22Rv1 (cell line): ENCODE measurements at regions not wholly inside any gene's neighbourhood (a gene's known extent, or its start where the extent isn't known, plus 50 kb on each side); places are given as distances from the start of the nearest gene placed in this dataset.
A peak's percentile ranks its signal among the peaks of the same experiment; 100 is the strongest.

Experiments
- H3K27ac ChIP-seq: fragments of 450-650 bp; 2 replicates; pipeline ENCODE4 v1.5.1; 2017
- CTCF ChIP-seq: fragments of 450-650 bp; IDR thresholded peaks from 2 replicates; pipeline ENCODE4 v1.5.1; 2017; ENCODE audit warnings: mild to moderate bottlenecking
- ZFX ChIP-seq: fragments of 450-650 bp; IDR thresholded peaks from 2 replicates; pipeline ENCODE4 v1.6.1; 2017; ENCODE audit warnings: antibody characterized with exemption, borderline replicate concordance

DNA sequence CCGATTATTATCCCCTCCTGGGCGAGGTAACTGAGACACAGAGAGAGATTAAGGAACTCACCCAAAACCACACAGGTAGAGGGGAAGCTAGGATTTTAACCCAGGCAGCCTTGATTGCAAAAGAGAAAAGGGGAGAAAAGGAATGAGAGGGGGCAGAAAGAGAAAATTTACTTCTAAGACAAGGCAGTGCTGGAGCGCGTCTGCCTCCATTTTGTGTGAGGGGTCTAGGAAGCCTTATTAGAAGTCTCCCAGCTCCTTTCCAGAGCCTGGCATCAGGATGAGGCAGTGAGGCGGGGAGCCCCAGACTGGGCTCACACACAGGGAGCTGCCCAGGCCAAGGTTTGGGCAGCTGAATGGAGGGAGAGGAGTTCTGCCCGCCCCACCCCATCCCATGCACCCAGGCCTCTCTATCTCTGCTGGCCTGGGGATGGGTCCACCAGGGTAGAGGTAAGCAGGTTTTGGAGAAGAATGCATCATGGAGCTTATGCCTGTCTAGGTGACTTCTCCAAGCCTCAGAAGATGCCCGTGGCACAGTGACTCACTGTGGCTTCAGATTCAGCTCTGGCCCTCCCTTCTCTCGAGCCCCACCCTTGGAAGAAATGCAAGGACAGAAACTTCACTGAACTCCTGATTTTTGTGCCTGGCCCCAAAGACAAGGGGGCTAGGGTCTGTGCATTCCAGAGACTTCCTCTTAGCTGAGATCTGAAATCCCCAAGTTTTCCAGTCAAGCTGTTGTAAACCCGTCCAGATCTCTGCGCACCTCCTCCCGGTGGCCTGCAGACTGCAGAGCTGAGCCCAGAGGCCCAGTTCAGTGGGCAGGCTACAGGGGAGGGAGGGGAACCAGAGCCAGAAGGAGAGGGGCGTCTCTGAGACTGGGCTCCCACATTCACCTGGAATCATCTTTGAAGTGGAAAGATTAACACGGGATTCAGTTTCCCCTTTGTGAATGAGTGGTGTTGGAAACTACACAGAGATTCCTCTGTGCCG lies 95.1 kb upstream of the CDH5 start:
- no peak for TF ChIP-seq ZFX
- TF ChIP-seq CTCF, result no peak
- no peak overlapping the region for H3K27ac ChIP-seq

DNA sequence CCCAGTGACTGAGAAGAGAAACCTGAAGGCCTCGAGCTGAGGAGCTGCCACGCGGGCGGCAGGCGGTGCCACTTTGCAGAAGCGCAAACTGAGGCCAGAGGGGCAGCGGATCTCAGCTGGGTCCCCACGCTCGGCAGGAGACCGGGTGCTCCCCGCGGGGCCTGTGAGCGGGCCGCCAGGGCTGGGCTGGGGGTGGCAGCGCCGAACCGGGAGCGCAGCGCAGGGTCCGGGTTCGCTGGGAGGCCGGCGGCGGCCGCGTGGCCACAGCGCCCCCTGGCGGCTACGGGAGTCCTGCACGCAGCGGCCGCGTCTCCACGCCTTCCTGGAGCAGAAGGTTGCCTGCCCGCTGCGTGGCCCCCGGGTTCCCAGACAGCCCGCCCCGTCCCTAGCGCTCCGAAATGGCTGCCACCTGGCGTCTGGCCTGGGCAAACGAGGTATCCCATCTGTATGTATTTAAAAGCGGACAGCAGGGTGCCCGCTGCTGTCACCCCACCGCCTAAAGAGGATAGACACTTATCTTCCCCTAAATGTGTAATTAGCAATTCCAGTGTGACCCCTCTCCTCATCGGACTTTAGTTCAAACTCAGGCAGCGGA lies 96.1 kb upstream of the CDH5 start:
- TF ChIP-seq ZFX (no peak), CTCF (peak; percentile 98)
- no peak overlapping the region for H3K27ac ChIP-seq

- no peak overlapping the region for H3K27ac ChIP-seq
- TF ChIP-seq CTCF (no peak), ZFX (no peak)
Measured at GRCh38 chr16:66269617-66270332, 96.7 kb upstream of the CDH5 start.

- TF ChIP-seq CTCF, result no peak
- no peak for TF ChIP-seq ZFX
- H3K27ac ChIP-seq, result no peak overlapping the region
Measured at GRCh38 chr16:66267292-66268014, 99.0 kb upstream of the CDH5 start.

DNA sequence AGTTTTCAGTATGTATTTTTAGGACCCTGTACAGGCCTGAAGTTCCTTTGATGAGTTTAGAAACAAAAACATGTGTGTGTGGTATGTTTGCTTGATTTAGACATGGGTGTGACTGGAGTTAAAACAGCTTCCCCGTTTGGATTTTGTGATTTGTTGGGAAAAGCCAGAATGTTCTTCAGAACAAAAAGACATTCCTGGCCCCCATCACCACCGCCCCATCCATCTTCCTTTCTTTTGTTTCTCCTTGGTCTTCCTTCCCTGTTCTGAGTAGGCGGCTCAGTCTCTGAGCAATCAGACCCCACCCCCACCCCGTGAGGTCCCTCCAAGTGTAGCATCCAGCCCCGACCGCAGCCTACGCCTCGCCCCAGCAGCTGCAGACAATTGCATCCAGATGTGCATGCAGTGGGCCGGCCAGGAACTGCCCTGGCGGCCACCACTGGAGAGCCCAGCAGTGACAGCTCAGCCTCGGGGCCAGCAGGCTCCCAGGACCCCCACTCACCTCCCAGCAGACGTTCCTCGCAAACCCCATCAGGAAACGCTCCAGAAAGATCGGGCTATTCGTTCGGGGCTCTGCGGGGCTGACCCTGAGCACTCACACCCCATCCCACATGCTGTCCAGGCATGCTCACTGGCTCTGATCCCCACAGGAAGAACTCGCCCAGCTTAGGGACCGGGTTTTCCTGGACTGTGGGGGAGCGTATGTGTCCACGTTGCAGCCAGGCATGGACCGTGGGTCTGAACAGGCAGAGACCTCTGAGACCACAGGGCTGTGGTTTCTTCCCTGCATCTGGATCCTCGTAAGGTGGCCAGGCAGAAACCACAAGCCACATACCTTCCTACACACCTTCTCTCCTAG lies 99.8 kb upstream of the CDH5 start:
- H3K27ac ChIP-seq, result no peak overlapping the region
- TF ChIP-seq ZFX (no peak), CTCF (no peak)

DNA sequence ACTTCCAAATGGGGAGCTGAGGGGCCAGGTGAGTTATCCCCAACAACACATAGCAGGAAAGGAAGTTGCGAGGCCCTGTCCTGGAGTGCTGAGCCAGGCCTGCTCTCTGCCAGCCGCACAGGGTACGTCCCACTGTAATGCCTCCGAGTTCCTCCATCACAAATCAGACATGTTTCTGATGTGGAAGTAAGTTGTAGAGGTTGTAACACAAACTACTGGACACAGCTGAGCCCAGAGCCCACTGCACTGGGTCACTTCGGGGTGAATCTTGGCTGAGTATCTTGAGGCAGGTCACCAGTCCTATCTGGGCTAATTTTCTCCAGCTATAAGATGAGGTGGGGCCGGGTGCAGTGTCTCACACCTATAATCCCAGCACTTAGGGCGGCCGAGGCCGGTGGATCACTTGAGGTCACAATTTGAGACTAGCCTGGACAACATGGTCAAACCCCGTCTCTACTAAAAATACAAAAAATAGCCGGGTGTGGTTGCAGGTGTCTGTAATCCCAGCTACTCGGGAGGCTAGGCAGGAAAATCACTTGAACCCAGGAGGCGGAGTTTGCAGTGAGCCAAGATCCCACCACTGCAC lies 100.8 kb upstream of the CDH5 start:
- H3K27ac ChIP-seq, result no peak overlapping the region
- TF ChIP-seq ZFX, result no peak
- TF ChIP-seq CTCF, result no peak
